Effector memory CD8-positive, alpha-beta T cell (primary cell): ENCODE measurements at regions not wholly inside any gene's neighbourhood (a gene's known extent, or its start where the extent isn't known, plus 50 kb on each side); places are given as distances from the start of the nearest gene placed in this dataset.

ENCODE experiments used
- ATAC-seq: fragments of 150-1000 bp; cut with Tn5 transposase; replicated peaks from 2 replicates; pipeline ENCODE4 v1.10.0; 2021; ENCODE audit warnings: mild to moderate bottlenecking, moderate library complexity
- DNase-seq, 3 experiments: peaks; one replicate each; pipeline ENCODE4 v3.0.0; 2021
- H3K27ac Mint-ChIP-seq, 2 donors: one replicate each; pipeline ENCODE4 v1.8.0; 2022; ENCODE audit warnings: mild to moderate bottlenecking in 2 of 2, mixed read lengths in 2 of 2, moderate library complexity in 2 of 2
- H3K27me3 Mint-ChIP-seq, 2 donors: one replicate each; pipeline ENCODE4 v1.8.0; 2022; ENCODE audit warnings: mixed read lengths in 2 of 2
- H3K36me3 Mint-ChIP-seq: one replicate; pipeline ENCODE4 v1.8.0; 2022; ENCODE audit warnings: mild to moderate bottlenecking, moderate library complexity, mixed read lengths; ENCODE audit not compliant: insufficient read depth
- H3K4me1 Mint-ChIP-seq, 2 donors: one replicate each; pipeline ENCODE4 v1.8.0; 2022; ENCODE audit warnings: low read depth in 2 of 2, mixed read lengths in 2 of 2
- H3K4me3 Mint-ChIP-seq, 2 donors: one replicate each; pipeline ENCODE4 v1.8.0; 2022; ENCODE audit warnings: mild to moderate bottlenecking in 2 of 2, mixed read lengths in 2 of 2, moderate library complexity in 2 of 2
- H3K9me3 Mint-ChIP-seq, 2 donors: one replicate each; pipeline ENCODE4 v1.8.0; 2022; ENCODE audit warnings: mixed read lengths in 2 of 2

GRCh38 chr4:110294165-110294564 lies 95.8 kb upstream of the ELOVL6 start:
- Mint-ChIP-seq H3K4me1 (no peaks in the 10 kb centered on the region), H3K4me3 (no peak overlapping the region)

GRCh38 chr4:110292994-110293744 lies 94.8 kb upstream of the ELOVL6 start:
- Mint-ChIP-seq H3K27ac (no peak overlapping the region), H3K27me3 (peaks cover 24 to 37% of the 10 kb centered on the region in 2 donors), H3K36me3 (no peaks in the 10 kb centered on the region), H3K4me1 (no peaks in the 10 kb centered on the region), H3K4me3 (no peak overlapping the region), H3K9me3 (no peaks in the 10 kb centered on the region)
- no peak for ATAC-seq
- DNase-seq, result no peak

More at GRCh38 chr4:110294165-110294564, 95.8 kb upstream of the ELOVL6 start:
- DNase-seq (no peak), ATAC-seq (no peak)
- peaks cover 20 to 37% of the 10 kb centered on the region in 2 donors for H3K27me3 Mint-ChIP-seq
- no peaks in the 10 kb centered on the region for H3K9me3 Mint-ChIP-seq
- no peaks in the 10 kb centered on the region for H3K36me3 Mint-ChIP-seq
- no peak overlapping the region for H3K27ac Mint-ChIP-seq

DNA sequence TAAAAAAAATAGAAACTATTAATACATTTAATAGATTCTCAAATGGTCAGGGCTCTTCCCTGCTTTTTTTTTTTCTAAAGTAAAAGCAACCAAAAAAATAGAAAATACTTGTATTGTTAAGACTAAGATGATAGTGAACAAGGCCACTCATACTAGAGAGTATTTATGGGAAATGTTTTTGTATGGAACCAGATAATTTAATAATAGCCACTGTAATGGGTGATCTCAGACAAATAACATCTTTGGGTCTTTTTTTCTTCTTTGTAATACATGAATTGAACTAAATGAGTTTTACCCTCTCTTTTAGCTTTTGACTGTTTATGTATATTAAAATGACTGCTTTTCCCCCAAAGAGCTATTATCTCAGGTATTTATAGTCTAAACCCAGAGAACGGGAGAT lies 92.1 kb upstream of the ELOVL6 start:
- Mint-ChIP-seq H3K9me3 (no peaks in the 10 kb centered on the region), H3K36me3 (no peaks in the 10 kb centered on the region), H3K4me3 (no peak overlapping the region), H3K27me3 (peaks cover 17 to 28% of the 10 kb centered on the region in 2 donors), H3K27ac (no peak overlapping the region), H3K4me1 (no peaks in the 10 kb centered on the region)
- DNase-seq (no peak), ATAC-seq (no peak)

GRCh38 chr4:110289601-110290100 lies 91.2 kb upstream of the ELOVL6 start:
- H3K9me3 Mint-ChIP-seq, result no peaks in the 10 kb centered on the region
- H3K4me3 Mint-ChIP-seq, result no peak overlapping the region
- peaks cover 17 to 28% of the 10 kb centered on the region in 2 donors for H3K27me3 Mint-ChIP-seq
- H3K27ac Mint-ChIP-seq, result no peak overlapping the region
- ATAC-seq (no peak), DNase-seq (no peak)
- no peaks in the 10 kb centered on the region for H3K4me1 Mint-ChIP-seq
- H3K36me3 Mint-ChIP-seq, result no peaks in the 10 kb centered on the region

GRCh38 chr4:110287130-110287529 lies 88.7 kb upstream of the ELOVL6 start:
- no peak for ATAC-seq
- H3K27ac Mint-ChIP-seq, result no peak overlapping the region
- H3K4me3 Mint-ChIP-seq, result no peak overlapping the region

GRCh38 chr4:110278127-110278526 lies 79.7 kb upstream of the ELOVL6 start:
- H3K4me3 Mint-ChIP-seq, result no peak overlapping the region
- no peaks in the 10 kb centered on the region for H3K36me3 Mint-ChIP-seq
- no peaks in the 10 kb centered on the region for H3K9me3 Mint-ChIP-seq
- DNase-seq, result no peak
- H3K4me1 Mint-ChIP-seq, result no peaks in the 10 kb centered on the region
- ATAC-seq, result no peak
- H3K27ac Mint-ChIP-seq, result no peak overlapping the region
- H3K27me3 Mint-ChIP-seq, result peaks cover 0 to 25% of the 10 kb centered on the region in 2 donors

More at GRCh38 chr4:110287130-110287529, 88.7 kb upstream of the ELOVL6 start:
- Mint-ChIP-seq H3K4me1 (no peaks in the 10 kb centered on the region), H3K9me3 (no peaks in the 10 kb centered on the region), H3K36me3 (no peaks in the 10 kb centered on the region), H3K27me3 (peaks cover 11 to 16% of the 10 kb centered on the region in 2 donors)
- no peak for DNase-seq

DNA sequence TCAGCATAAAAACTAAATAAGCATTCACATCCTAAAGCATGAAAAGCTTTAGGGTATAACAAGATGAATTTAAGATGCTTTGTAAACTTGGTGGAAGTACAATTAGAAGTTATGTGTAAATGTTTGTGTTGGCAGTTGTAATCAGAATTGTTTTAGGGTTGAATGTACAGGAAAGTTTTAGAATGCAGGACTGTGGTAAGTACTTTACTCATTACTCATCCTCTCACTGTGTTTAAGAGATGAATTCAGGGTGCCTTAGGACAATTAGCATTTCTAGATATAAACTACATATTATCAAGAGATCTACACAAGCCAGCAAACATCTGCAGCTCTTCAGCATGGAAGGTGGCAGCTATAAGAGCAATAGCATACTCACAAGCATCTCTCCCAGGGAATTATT lies 77.5 kb upstream of the ELOVL6 start:
- Mint-ChIP-seq H3K27ac (no peak overlapping the region), H3K4me1 (no peaks in the 10 kb centered on the region), H3K27me3 (peaks cover 0 to 26% of the 10 kb centered on the region in 2 donors), H3K9me3 (no peaks in the 10 kb centered on the region), H3K4me3 (no peak overlapping the region), H3K36me3 (no peaks in the 10 kb centered on the region)
- no peak for ATAC-seq
- DNase-seq, result no peak

- Mint-ChIP-seq H3K27me3 (peaks cover 0 to 32% of the 10 kb centered on the region in 2 donors), H3K36me3 (no peaks in the 10 kb centered on the region), H3K9me3 (no peaks in the 10 kb centered on the region), H3K4me1 (no peaks in the 10 kb centered on the region), H3K4me3 (no peak overlapping the region), H3K27ac (no peak overlapping the region)
- DNase-seq (no peak), ATAC-seq (no peak)
Measured at GRCh38 chr4:110271986-110272385, 73.6 kb upstream of the ELOVL6 start.

GRCh38 chr4:110270492-110271197 lies 72.2 kb upstream of the ELOVL6 start:
- H3K27ac Mint-ChIP-seq, result no peak overlapping the region
- DNase-seq (no peak), ATAC-seq (no peak)
- H3K36me3 Mint-ChIP-seq, result no peaks in the 10 kb centered on the region
- H3K27me3 Mint-ChIP-seq, result peaks cover 0 to 27% of the 10 kb centered on the region in 2 donors
- H3K4me1 Mint-ChIP-seq, result no peaks in the 10 kb centered on the region
- no peaks in the 10 kb centered on the region for H3K9me3 Mint-ChIP-seq
- no peak overlapping the region for H3K4me3 Mint-ChIP-seq

DNA sequence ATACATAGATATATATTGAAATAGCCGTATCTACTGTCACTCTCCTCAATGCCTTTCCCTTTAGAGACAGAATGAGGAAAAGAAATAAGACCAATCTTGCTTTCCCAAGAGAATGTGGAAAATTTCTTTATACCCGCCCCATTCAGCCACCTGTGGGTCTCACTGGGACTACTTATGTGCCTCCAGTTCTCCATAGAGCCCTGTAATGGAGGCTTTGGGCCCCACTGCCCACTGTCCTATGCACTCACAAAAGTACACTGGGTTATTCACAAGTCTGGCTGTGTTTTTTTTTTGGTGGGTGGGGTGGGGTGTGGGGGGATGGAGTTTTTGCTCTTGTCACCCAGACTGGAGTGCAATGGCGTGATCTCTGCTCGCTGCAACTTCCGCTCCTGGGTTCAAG lies 70.4 kb upstream of the ELOVL6 start:
- no peak overlapping the region for H3K27ac Mint-ChIP-seq
- ATAC-seq, result no peak
- H3K27me3 Mint-ChIP-seq, result peaks cover 0 to 16% of the 10 kb centered on the region in 2 donors
- H3K9me3 Mint-ChIP-seq, result no peaks in the 10 kb centered on the region
- no peaks in the 10 kb centered on the region for H3K4me1 Mint-ChIP-seq
- H3K4me3 Mint-ChIP-seq, result no peak overlapping the region
- H3K36me3 Mint-ChIP-seq, result no peaks in the 10 kb centered on the region
- no peak for DNase-seq

GRCh38 chr4:110268352-110268751 lies 69.9 kb upstream of the ELOVL6 start:
- no peaks in the 10 kb centered on the region for H3K9me3 Mint-ChIP-seq
- no peaks in the 10 kb centered on the region for H3K4me1 Mint-ChIP-seq
- H3K27ac Mint-ChIP-seq, result no peak overlapping the region
- H3K36me3 Mint-ChIP-seq, result no peaks in the 10 kb centered on the region
- no peak for DNase-seq
- H3K4me3 Mint-ChIP-seq, result no peak overlapping the region
- no peak for ATAC-seq
- peaks cover 0 to 15% of the 10 kb centered on the region in 2 donors for H3K27me3 Mint-ChIP-seq

- H3K27ac Mint-ChIP-seq, result no peak overlapping the region
- no peaks in the 10 kb centered on the region for H3K9me3 Mint-ChIP-seq
- ATAC-seq (no peak), DNase-seq (no peak)
- peaks cover 0 to 6% of the 10 kb centered on the region in 2 donors for H3K27me3 Mint-ChIP-seq
- H3K4me1 Mint-ChIP-seq, result no peaks in the 10 kb centered on the region
- no peaks in the 10 kb centered on the region for H3K36me3 Mint-ChIP-seq
- no peak overlapping the region for H3K4me3 Mint-ChIP-seq
Measured at GRCh38 chr4:110266136-110266535, 67.7 kb upstream of the ELOVL6 start.

DNA sequence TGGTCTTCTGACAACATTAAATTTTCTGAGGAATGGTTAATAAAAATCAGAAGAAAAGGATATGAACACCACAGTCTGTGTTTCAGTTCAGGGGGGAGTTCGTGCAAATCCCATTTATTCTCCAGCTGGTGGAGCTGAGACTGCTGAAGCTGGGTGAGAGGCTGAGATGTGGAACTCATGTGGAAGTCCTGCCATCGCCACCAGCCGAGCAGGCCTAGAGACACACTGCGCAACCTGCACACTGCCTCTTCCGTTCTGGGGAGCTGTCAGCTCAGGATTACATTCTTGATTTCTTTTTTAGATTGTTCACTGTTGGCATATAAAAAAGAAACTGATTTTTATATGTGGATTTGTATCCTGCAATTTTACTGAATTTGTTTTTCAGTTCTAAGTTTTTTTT lies 66.6 kb upstream of the ELOVL6 start:
- H3K9me3 Mint-ChIP-seq, result no peaks in the 10 kb centered on the region
- peaks cover 0 to 6% of the 10 kb centered on the region in 2 donors for H3K27me3 Mint-ChIP-seq
- H3K36me3 Mint-ChIP-seq, result no peaks in the 10 kb centered on the region
- H3K27ac Mint-ChIP-seq, result no peak overlapping the region
- H3K4me1 Mint-ChIP-seq, result no peaks in the 10 kb centered on the region
- ATAC-seq (no peak), DNase-seq (no peak)
- H3K4me3 Mint-ChIP-seq, result no peak overlapping the region

DNA sequence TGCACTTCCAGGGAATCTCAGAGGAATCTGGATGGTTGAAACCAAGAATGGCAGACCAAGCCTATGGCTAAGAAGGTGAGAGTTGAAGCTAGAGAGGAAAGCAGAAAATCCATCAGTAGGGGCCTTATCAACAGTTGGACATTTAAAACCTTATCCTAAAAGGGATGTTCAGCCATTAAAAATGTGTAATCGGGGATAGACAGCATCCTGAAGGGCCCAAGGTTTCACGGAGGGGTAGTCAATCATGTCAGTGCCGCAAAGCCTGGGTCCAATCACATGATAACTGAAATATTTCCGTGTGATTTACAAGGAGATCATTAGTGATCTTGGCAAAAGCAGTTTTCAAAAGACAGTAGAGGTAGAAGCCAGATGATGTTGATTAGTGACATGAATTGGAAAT lies 61.9 kb upstream of the ELOVL6 start:
- DNase-seq (no peak), ATAC-seq (no peak)
- H3K27me3 Mint-ChIP-seq, result no peaks in the 10 kb centered on the region
- no peaks in the 10 kb centered on the region for H3K9me3 Mint-ChIP-seq
- no peak overlapping the region for H3K27ac Mint-ChIP-seq
- no peaks in the 10 kb centered on the region for H3K4me1 Mint-ChIP-seq
- no peaks in the 10 kb centered on the region for H3K36me3 Mint-ChIP-seq
- no peak overlapping the region for H3K4me3 Mint-ChIP-seq
